ENCODE measurements at regions not wholly inside any gene's neighbourhood (a gene's known extent, or its start where the extent isn't known, plus 50 kb on each side); places are given as distances from the start of the nearest gene placed in this dataset.

- FAIRE-seq (no peak), DNase-seq (ENCODE audit: low read depth in 1 of 2, low spot score in 2 of 2) (no peak)
- H3K23ac ChIP-seq (ENCODE audit: insufficient read length) = no peak overlapping the region
- no peak overlapping the region for H4K91ac ChIP-seq (replicated peaks; ENCODE audit: insufficient read length, low read length)
- no peak overlapping the region for H3K4ac ChIP-seq (replicated peaks; ENCODE audit: insufficient read length, low read depth, low read length)
- no peak overlapping the region for H2BK5ac ChIP-seq (ENCODE audit: low read depth, low read length)
- H3K9ac ChIP-seq (replicated peaks in 1 of 4; ENCODE audit: extremely low read depth in 1 of 4, low read depth in 3 of 4, low read length in 3 of 4) = no peak overlapping the region
- ChIA-PET POLR2A (ENCODE audit: partially characterized antibody) (no interaction called here), CTCF (ENCODE audit: partially characterized antibody) (no interaction called here)
- H3K27ac ChIP-seq (ENCODE audit: low read depth, low read length) = no peak overlapping the region
- no peak overlapping the region for H4K5ac ChIP-seq (ENCODE audit: insufficient read length, low read depth, low read length)
- no peak overlapping the region for H3K18ac ChIP-seq (ENCODE audit: extremely low read depth, low read length)
- H3K4me3 ChIP-seq (ENCODE audit: extremely low read depth in 1 of 4, insufficient read depth in 2 of 4, low read depth in 3 of 4, low read length in 4 of 4) = no peak overlapping the region
- H3K9me3 ChIP-seq (ENCODE audit: insufficient read depth in 2 of 2, low read depth in 1 of 2, low read length in 1 of 2) = no peaks in the 10 kb centered on the region
- H2AK5ac ChIP-seq (ENCODE audit: low read depth, low read length) = no peak overlapping the region
- 93% methylated on average over 1 of the region's 1 CpG; no CpG with 5 or more reads in 1 of the 2 experiments for WGBS, 2 experiments (ENCODE audit: extremely low coverage in 1 of 2, insufficient coverage in 1 of 2, insufficient read length in 1 of 2, insufficient replicate concordance in 2 of 2, low coverage in 1 of 2, low lambda C conversion rate in 2 of 2, missing lambda C conversion rate in 1 of 2)
- H2BK15ac ChIP-seq (ENCODE audit: low read length) = no peak overlapping the region
- no peak overlapping the region for H3K4me2 ChIP-seq (ENCODE audit: insufficient read depth in 1 of 2, low read depth in 2 of 2, low read length in 2 of 2)
- H3K36me3 ChIP-seq (ENCODE audit: control insufficient read depth in 2 of 4, insufficient read depth in 4 of 4, low read length in 3 of 4) = no peaks in the 10 kb centered on the region; a peak in 1 of 8 replicates
- no peaks in the 10 kb centered on the region for H3K4me1 ChIP-seq (replicated peaks in 1 of 4; ENCODE audit: control insufficient read depth in 3 of 4, insufficient read depth in 4 of 4, low read length in 3 of 4)
- no peak overlapping the region for H3K56ac ChIP-seq (replicated peaks; ENCODE audit: insufficient read length, low read depth, low read length)
- no peaks in the 10 kb centered on the region for H3K23me2 ChIP-seq (ENCODE audit: low read depth, low read length)
- no peak overlapping the region for H2AFZ ChIP-seq (ENCODE audit: low read length)
- no peak overlapping the region for H2BK12ac ChIP-seq (ENCODE audit: low read depth, low read length)
- no peaks in the 10 kb centered on the region for H3K27me3 ChIP-seq (replicated peaks in 1 of 4; ENCODE audit: control insufficient read depth in 3 of 4, extremely low read depth in 1 of 4, insufficient read depth in 3 of 4, low read length in 3 of 4)
- no peaks in the 10 kb centered on the region for H4K20me1 ChIP-seq (replicated peaks in 1 of 2; ENCODE audit: control insufficient read depth in 1 of 2, insufficient read depth in 2 of 2, low read length in 2 of 2)
- H2BK20ac ChIP-seq (ENCODE audit: low read length) = no peak overlapping the region
- no peak overlapping the region for H4K8ac ChIP-seq (ENCODE audit: extremely low read depth, insufficient read depth, low read length)
- H3K79me2 ChIP-seq (ENCODE audit: control insufficient read depth in 1 of 2, insufficient read depth in 2 of 2, low read length in 2 of 2) = no peaks in the 10 kb centered on the region
- no peak overlapping the region for H2BK120ac ChIP-seq (replicated peaks; ENCODE audit: low read depth, low read length)
- no peak overlapping the region for H3K14ac ChIP-seq (ENCODE audit: insufficient read length)
- H3K79me1 ChIP-seq (ENCODE audit: low read depth, low read length) = no peaks in the 10 kb centered on the region
- TF ChIP-seq POU5F1 (IDR thresholded peaks at IDR 0.05; ENCODE audit: low read depth, low read length) (no peak), USF2 (IDR thresholded peaks at IDR 0.05; ENCODE audit: low read length) (no peak)
These were observed 167.6 kb upstream of the ELL2 start for GRCh38 chr5:96129276-96129675.

Measured in H1 (cell line).